Activated T-cell treated with anti-CD3 and anti-CD28 coated beads, Interleukin-2, amount 50 U/mL, for 24 hours (primary cell): ENCODE measurements at regions not wholly inside any gene's neighbourhood (a gene's known extent, or its start where the extent isn't known, plus 50 kb on each side); places are given as distances from the start of the nearest gene placed in this dataset.
"Not testable (repeated sequence)": the region's sequence is repeated elsewhere in the genome, so short reads cannot be mapped to it uniquely, and the experiment has no call there.

Experiments used
- DNase-seq: peaks from one replicate; pipeline ENCODE4 v3.0.0-alpha.2; 2020
- H3K27ac Mint-ChIP-seq: 2 replicates; pipeline ENCODE4 v1.8.0; 2020; ENCODE audit warnings: mild to moderate bottlenecking, mixed read lengths
- H3K27me3 Mint-ChIP-seq: 2 replicates; pipeline ENCODE4 v1.8.0; 2020; ENCODE audit warnings: mixed read lengths
- H3K36me3 Mint-ChIP-seq: 2 replicates; pipeline ENCODE4 v1.8.0; 2020; ENCODE audit warnings: low read depth, mixed read lengths
- H3K4me1 Mint-ChIP-seq: 2 replicates; pipeline ENCODE4 v1.8.0; 2020; ENCODE audit warnings: low read depth, mixed read lengths
- H3K4me3 Mint-ChIP-seq: 2 replicates; pipeline ENCODE4 v1.8.0; 2020; ENCODE audit warnings: mild to moderate bottlenecking, moderate library complexity, mixed read lengths
- H3K9me3 Mint-ChIP-seq: 2 replicates; pipeline ENCODE4 v1.8.0; 2020; ENCODE audit warnings: mixed read lengths

DNA sequence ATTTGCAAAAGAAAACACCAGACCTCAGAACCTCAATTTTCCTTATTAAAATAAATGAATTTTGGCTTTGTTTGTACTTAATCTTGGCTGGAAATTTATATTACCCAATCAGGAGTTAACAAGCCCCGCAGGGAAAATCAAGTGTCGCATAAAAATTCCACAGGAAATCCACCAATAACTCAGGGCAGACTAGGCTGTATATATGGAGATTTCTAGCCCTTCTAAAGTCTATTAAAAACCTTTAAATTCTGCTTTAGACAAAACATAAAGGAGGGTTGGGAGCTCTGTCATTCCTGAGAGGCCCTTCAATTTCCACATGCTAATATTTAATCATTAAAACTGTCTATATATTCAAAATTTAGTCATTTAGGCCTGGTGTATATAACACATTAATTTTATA, 434.7 kb downstream of the CDH11 start:
- no peak for DNase-seq
- Mint-ChIP-seq H3K27me3 (no peaks in the 10 kb centered on the region), H3K4me3 (no peak overlapping the region), H3K9me3 (peaks cover 24% of the 10 kb centered on the region), H3K36me3 (no peaks in the 10 kb centered on the region), H3K27ac (no peak overlapping the region), H3K4me1 (no peaks in the 10 kb centered on the region)

DNA sequence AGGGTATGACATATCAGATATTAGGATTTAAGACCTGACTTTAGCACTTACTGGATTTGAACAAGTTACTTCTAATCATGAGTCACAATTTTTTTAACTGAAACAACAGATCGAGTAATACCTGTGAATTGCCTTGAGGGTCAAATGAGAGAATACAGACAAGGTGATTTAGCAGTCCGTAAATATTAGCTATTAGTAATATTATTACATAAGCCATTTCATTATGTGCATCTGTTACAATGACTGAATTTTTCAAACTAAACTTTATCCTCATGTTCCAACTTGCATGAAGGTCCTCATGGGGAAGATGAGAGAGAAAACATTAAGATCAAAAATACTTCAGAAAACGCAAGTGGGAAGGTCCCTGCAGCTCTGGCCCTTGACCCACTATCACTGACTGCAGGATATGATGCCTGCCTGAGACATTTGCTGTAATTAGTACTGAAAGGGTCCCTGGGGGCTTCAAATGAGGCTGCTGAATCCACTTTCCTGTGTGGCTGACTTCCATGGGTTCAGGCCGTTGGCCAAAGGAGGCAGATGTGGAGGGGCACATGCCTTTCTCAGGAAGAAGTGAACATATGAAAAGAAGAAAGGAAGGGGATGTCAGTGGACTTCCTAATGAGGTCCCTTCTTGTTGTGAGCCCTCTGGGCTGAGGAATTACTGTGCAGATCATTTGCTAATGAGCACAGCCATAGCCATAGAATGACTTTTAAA, 441.7 kb downstream of the CDH11 start:
- no peaks in the 10 kb centered on the region for H3K27me3 Mint-ChIP-seq
- no peak for DNase-seq
- no peak overlapping the region for H3K4me3 Mint-ChIP-seq
- no peaks in the 10 kb centered on the region for H3K36me3 Mint-ChIP-seq
- H3K9me3 Mint-ChIP-seq: peaks cover 30% of the 10 kb centered on the region
- no peak overlapping the region for H3K27ac Mint-ChIP-seq
- H3K4me1 Mint-ChIP-seq: no peaks in the 10 kb centered on the region

DNA sequence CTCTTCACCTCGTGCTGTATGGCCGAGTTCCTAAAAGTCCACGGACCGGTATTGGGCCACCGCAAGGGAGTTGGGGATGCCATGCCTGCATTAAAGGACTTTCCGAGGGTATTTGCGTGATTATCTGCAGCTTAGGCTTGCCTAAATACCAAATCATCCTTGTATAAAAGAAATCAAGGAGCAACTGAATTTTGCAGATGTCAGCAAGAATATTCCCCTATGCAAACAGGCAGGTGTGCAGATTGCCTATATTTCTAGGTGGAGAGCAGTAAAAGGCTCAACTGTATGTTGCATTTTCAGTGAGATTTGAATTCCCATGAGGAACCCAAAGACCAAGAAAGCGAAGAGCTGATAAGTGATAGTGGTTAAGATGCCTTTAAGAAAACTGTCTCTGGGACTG, 452.3 kb downstream of the CDH11 start:
- Mint-ChIP-seq H3K36me3 (no peaks in the 10 kb centered on the region), H3K4me1 (no peaks in the 10 kb centered on the region), H3K27ac (no peak overlapping the region), H3K4me3 (no peak overlapping the region), H3K27me3 (no peaks in the 10 kb centered on the region), H3K9me3 (peaks cover 39% of the 10 kb centered on the region)
- no peak for DNase-seq

DNA sequence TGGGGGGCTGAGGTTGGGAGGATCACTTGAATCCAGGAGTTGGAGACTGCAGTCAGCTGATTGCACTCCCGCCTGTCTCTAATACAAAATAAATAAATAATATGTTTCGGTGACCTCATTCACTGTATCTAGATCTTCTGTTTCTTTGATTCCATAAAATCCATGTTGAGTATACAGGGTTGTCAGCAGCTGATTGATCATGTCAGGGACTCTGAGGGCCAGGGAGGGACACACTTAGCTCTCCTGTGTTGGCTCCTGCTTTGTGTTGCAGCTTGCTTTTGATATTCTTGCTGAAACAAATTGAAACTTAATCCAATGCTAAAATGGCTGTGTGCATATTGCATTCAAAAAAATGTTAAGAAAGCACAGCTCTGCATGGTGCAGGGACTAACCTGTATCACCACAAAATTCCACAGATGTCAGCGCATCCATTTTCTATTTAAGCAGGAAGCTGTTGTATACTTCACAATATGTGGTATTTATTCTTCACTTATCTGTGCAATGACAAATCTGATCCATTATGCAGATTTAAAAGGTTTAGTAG, 454.5 kb downstream of the CDH11 start:
- no peak for DNase-seq
- Mint-ChIP-seq H3K4me3 (no peak overlapping the region), H3K4me1 (no peaks in the 10 kb centered on the region), H3K9me3 (peaks cover 31% of the 10 kb centered on the region), H3K27me3 (no peaks in the 10 kb centered on the region), H3K36me3 (no peaks in the 10 kb centered on the region), H3K27ac (no peak overlapping the region)

DNA sequence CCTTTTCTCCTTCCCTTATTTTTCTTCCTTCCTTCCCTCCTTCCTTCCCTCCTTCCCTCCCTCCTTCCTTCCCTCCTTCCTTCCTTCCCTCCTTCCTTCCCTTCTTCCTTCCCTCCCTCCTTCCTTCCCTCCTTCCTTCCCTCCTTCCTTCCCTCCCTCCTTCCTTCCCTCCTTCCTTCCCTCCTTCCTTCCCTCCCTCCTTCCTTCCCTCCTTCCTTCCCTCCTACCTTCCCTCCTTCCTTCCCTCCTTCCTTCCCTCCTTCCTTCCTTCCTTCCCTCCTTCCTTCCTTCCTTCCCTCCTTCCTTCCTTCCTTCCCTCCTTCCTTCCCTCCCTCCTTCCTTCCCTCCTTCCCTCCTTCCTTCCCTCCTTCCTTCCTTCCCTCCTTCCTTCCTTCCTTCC, 459.6 kb downstream of the CDH11 start:
- not testable (repeated sequence) for H3K27ac Mint-ChIP-seq, H3K27me3 Mint-ChIP-seq, H3K36me3 Mint-ChIP-seq, DNase-seq, H3K4me1 Mint-ChIP-seq, H3K4me3 Mint-ChIP-seq
- peaks cover 26% of the 10 kb centered on the region for H3K9me3 Mint-ChIP-seq

DNA sequence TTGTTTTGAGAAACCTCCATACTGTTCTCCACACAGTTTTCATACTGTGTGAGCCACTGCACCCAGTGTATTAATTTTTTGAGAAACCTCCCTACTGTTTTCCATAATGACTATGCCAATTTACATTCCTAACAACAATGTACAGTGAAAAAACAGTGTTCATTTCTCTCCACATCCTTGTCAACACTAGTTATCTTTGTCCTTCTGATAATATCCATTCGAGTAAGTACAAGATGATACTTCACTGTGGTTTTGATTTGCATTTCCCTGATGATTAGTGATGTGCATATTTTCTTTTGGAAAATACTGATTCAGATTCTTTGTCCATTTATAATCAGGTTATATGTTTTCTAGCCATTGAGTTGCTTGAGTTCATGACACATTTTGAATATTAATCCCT, 462.0 kb downstream of the CDH11 start:
- no peak overlapping the region for H3K27ac Mint-ChIP-seq
- H3K9me3 Mint-ChIP-seq: peaks cover 27% of the 10 kb centered on the region
- H3K4me1 Mint-ChIP-seq: no peaks in the 10 kb centered on the region
- no peak overlapping the region for H3K4me3 Mint-ChIP-seq
- H3K27me3 Mint-ChIP-seq: no peaks in the 10 kb centered on the region
- DNase-seq: no peak
- no peaks in the 10 kb centered on the region for H3K36me3 Mint-ChIP-seq

DNA sequence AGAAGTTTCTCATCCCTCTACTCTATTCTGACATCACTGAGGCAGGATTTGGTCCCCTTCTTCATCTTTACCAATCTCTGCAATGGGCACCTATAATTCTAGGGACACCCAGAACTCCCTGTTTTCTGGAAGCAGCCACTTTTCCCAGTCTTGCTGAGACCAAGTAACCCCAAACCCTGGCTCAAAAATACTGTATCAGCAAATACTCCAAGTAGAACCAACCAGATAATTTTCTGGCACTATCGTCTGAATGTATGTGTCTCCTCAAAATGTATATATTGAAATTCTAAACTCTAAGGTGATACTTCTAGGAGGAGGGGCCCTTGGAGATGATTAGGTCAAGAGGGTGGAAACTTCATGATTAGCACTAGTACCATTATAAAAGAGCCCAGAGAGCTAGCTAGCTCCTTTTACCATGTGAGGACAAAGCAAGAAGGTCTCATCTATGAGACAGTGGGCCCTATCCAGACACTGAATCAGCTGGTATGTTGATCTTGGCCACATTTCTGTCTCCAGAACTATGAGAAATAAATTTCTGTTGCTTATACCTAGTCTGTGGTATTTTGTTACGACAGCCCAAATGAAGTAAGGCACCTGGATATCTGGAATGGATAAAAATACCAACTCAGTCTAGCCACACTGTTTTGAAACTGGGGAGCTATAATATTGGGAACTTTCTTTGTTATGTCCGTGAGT, 464.4 kb downstream of the CDH11 start:
- DNase-seq: no peak
- Mint-ChIP-seq H3K9me3 (peaks cover 34% of the 10 kb centered on the region), H3K27ac (no peak overlapping the region), H3K4me3 (no peak overlapping the region), H3K27me3 (no peaks in the 10 kb centered on the region), H3K4me1 (no peaks in the 10 kb centered on the region), H3K36me3 (no peaks in the 10 kb centered on the region)

DNA sequence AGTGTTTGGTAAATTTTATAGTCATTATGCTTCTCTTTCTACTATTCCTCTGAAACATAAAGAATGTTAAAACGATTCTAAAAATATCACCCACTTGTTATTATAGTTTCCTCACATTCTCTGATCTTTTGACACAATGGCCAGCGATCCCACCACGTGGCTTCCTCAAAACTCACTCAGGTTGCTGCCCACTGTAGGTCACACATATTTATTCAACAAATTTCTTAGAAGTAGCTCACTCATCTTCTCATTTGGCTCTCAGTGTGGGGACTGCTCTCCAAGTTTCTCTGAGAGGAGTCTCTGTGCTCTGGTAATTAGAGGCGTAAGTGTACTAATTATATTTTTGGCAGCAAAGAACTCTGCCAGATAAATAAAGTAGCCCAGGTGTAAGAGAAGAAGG, 465.4 kb downstream of the CDH11 start:
- no peaks in the 10 kb centered on the region for H3K36me3 Mint-ChIP-seq
- no peaks in the 10 kb centered on the region for H3K27me3 Mint-ChIP-seq
- no peak overlapping the region for H3K4me3 Mint-ChIP-seq
- no peak overlapping the region for H3K27ac Mint-ChIP-seq
- no peaks in the 10 kb centered on the region for H3K4me1 Mint-ChIP-seq
- no peak for DNase-seq
- peaks cover 41% of the 10 kb centered on the region for H3K9me3 Mint-ChIP-seq

DNA sequence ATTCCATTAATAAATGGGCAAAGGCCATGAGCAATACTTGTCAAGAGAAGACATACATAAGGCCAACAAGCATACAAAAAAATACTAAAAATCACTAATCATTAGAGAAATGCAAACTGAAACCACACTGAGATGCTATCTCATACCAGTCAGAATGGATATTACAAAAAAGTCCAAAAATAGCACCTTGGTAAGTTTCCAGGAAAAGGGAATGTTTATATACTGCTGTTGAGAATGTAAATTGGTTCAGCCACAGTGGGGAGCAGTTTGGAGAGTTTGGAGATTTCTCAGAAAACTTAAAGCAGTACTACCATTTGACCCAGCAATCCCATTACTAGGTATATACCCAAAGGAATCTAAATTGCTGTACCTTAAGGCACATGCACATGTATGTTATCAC, 467.7 kb downstream of the CDH11 start:
- Mint-ChIP-seq H3K27ac (no peak overlapping the region), H3K4me1 (no peaks in the 10 kb centered on the region), H3K9me3 (peaks cover 42% of the 10 kb centered on the region), H3K36me3 (no peaks in the 10 kb centered on the region), H3K27me3 (no peaks in the 10 kb centered on the region), H3K4me3 (no peak overlapping the region)
- no peak for DNase-seq

DNA sequence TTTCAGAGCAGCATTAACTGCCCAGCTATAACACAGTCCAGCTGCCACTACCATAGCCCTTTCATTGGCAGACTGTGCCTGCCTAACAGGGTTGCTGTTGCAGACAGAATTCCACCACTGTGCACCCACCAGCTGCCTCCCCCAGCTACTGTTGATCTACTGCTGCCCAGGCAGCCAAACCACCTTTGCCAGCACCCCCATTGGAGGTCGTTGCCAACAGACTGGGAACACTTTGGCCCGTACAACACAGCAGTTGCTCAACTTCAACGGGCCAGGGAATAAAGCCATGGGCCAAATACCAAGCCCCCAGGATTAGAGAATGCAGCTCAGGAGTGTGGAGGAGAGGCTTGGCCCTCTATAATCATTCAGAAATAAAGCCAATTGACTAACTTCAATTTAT, 473.6 kb downstream of the CDH11 start:
- Mint-ChIP-seq H3K4me3 (no peak overlapping the region), H3K27me3 (no peaks in the 10 kb centered on the region), H3K36me3 (no peaks in the 10 kb centered on the region), H3K4me1 (no peaks in the 10 kb centered on the region), H3K27ac (no peak overlapping the region), H3K9me3 (peaks cover 42% of the 10 kb centered on the region)
- no peak for DNase-seq

DNA sequence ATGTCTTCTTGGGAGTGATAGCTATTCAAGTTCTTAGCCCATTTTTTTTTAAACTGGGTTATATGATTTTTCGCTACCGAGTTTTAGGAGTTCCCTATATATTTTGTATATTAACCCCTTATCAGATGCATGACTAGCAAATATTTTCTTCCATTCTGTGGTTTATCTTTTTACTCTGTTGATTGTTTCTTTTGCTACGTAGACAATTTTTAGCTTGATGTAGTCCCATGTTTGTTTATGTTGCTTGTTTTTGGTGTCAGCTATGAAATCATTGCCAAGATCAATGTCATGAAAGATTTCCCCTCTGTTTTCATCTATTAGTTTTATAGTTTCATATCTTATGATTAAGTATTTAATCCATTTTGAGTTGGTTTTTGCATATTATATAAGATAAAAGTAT, 480.5 kb downstream of the CDH11 start:
- Mint-ChIP-seq H3K4me3 (no peak overlapping the region), H3K36me3 (no peaks in the 10 kb centered on the region), H3K27ac (no peak overlapping the region), H3K4me1 (no peaks in the 10 kb centered on the region), H3K27me3 (no peaks in the 10 kb centered on the region), H3K9me3 (peaks cover 28% of the 10 kb centered on the region)
- no peak for DNase-seq

DNA sequence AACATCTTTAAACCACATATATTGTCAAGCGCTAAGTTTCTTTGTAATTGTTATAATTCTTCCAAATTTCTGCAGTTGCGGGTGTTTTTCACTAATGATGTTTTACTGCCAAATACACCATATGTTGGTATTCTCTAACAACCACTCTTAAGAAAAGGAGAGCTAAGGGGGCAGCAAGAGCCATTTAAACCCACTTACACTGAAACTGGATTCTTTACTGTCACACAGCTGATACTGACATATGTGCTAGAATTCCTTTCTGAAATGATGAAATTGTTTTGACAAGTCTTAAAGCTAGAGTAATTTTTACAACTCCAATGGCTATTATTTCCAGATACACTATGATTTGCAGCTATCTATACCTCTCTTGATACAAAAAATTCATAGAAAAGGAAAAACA, 483.1 kb downstream of the CDH11 start:
- DNase-seq: no peak
- Mint-ChIP-seq H3K9me3 (peaks cover 21% of the 10 kb centered on the region), H3K4me1 (no peaks in the 10 kb centered on the region), H3K4me3 (no peak overlapping the region), H3K27me3 (no peaks in the 10 kb centered on the region), H3K36me3 (no peaks in the 10 kb centered on the region), H3K27ac (no peak overlapping the region)

DNA sequence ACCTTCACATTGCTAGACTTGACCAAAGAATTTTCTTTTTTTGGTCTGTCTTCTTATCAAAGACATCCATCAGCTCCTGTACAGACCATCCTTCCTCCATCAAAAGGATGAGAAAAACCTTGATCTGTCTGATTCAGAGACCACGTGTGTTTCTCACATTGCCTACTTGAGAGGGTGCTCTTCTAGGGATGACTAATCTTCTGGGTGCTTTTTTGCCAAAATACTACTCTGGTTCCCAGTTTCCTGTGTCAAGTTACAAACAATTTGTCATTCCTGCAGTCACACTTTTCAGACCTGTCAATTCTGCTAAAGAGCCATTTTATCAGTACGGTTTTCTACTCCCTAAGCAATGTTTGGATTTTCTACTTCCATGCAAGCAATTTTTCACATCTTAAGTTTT, 492.2 kb downstream of the CDH11 start:
- no peak for DNase-seq
- H3K27me3 Mint-ChIP-seq: no peaks in the 10 kb centered on the region
- H3K27ac Mint-ChIP-seq: no peak overlapping the region
- no peak overlapping the region for H3K4me3 Mint-ChIP-seq
- H3K9me3 Mint-ChIP-seq: peaks cover 19% of the 10 kb centered on the region
- no peaks in the 10 kb centered on the region for H3K4me1 Mint-ChIP-seq
- no peaks in the 10 kb centered on the region for H3K36me3 Mint-ChIP-seq

DNA sequence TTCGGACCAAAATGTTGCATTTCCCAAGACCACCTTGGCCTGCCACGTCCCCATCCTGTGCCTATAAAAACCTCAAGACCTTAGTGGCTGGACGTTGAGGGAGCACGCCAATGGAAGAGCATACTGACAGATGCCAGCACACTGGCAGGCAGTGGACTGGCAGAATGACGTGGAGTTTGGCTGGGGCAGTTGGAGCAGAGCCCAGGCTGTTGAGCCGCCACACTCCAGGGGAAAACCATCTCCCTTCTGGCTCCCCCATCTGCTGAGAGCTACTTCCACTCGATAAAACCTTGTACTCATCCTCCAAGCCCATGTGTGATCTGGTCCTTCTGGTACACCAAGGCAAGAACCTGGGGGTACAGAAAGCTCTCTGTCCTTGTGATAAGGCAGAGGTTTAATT, 494.1 kb downstream of the CDH11 start:
- H3K4me1 Mint-ChIP-seq: no peaks in the 10 kb centered on the region
- H3K27me3 Mint-ChIP-seq: no peaks in the 10 kb centered on the region
- H3K4me3 Mint-ChIP-seq: no peak overlapping the region
- no peak for DNase-seq
- no peak overlapping the region for H3K27ac Mint-ChIP-seq
- H3K9me3 Mint-ChIP-seq: peaks cover 23% of the 10 kb centered on the region
- H3K36me3 Mint-ChIP-seq: no peaks in the 10 kb centered on the region

DNA sequence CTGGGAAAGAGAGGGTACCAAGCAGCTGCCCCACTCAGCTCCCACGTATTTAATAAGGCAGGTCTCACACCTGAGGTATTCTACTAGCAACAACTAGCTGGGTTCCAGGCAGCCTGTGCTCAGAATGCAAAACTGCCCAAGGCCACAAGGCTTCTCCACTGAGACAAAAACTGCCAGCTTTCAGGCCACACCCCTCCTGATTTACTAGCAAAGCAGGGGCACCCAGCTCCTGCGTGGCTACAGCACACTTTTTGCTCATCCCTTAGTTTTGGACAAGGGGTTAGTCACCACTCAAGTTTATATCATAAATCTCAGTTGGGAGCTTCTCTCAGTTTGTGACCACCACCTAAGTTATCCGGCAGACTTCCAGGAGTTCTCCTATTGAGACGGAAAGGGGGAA, 494.6 kb downstream of the CDH11 start:
- H3K36me3 Mint-ChIP-seq: no peaks in the 10 kb centered on the region
- peaks cover 28% of the 10 kb centered on the region for H3K9me3 Mint-ChIP-seq

More for the DNA sequence above, 494.6 kb downstream of the CDH11 start:
- H3K27me3 Mint-ChIP-seq: no peaks in the 10 kb centered on the region
- H3K27ac Mint-ChIP-seq: no peak overlapping the region
- no peaks in the 10 kb centered on the region for H3K4me1 Mint-ChIP-seq
- DNase-seq: no peak
- no peak overlapping the region for H3K4me3 Mint-ChIP-seq
